ENCODE measurements at regions not wholly inside any gene's neighbourhood (a gene's known extent, or its start where the extent isn't known, plus 50 kb on each side); places are given as distances from the start of the nearest gene placed in this dataset.

- Histone ChIP-seq H3K9me2 (replicated peaks; ENCODE audit: low read depth, low read length) (no peaks in the 10 kb centered on the region), H3K36me3 (ENCODE audit: insufficient read depth, low read length) (no peaks in the 10 kb centered on the region), H3K79me2 (ENCODE audit: insufficient read depth, low read length) (no peaks in the 10 kb centered on the region), H3K9me3 (ENCODE audit: insufficient read depth, low read depth, low read length) (no peaks in the 10 kb centered on the region), H3K27me3 (ENCODE audit: insufficient read depth, low read length, poor library complexity, severe bottlenecking) (no peaks in the 10 kb centered on the region), H3K4me2 (ENCODE audit: low read depth, low read length, poor library complexity, severe bottlenecking) (no peak overlapping the region), H4K20me1 (ENCODE audit: insufficient read depth, low read length, poor library complexity, severe bottlenecking) (no peaks in the 10 kb centered on the region), H3K4me3 (ENCODE audit: low read length, poor library complexity, severe bottlenecking) (no peak overlapping the region), H2AFZ (ENCODE audit: low read length) (no peak overlapping the region), H3K4me1 (ENCODE audit: insufficient read depth, low read length, poor library complexity, severe bottlenecking) (no peaks in the 10 kb centered on the region), H3K9ac (ENCODE audit: low read depth, low read length, poor library complexity, severe bottlenecking) (no peak overlapping the region), H3F3A (ENCODE audit: low read depth) (no peaks in the 10 kb centered on the region)
- no peak for TF ChIP-seq CTCF (conservative IDR thresholded peaks at IDR 0.05; ENCODE audit: low read length)
- TF ChIP-seq EZH2phosphoT487 (IDR thresholded peaks at IDR 0.05; ENCODE audit: borderline replicate concordance): no peak
Measured at GRCh38 chr11:16547879-16548278, 190.6 kb upstream of the C11orf58 start.

- H3K9me3 ChIP-seq (ENCODE audit: insufficient read depth, low read depth, low read length): no peaks in the 10 kb centered on the region
- no peak for TF ChIP-seq EZH2phosphoT487 (IDR thresholded peaks at IDR 0.05; ENCODE audit: borderline replicate concordance)
- no peak for TF ChIP-seq CTCF (conservative IDR thresholded peaks at IDR 0.05; ENCODE audit: low read length)
- no peaks in the 10 kb centered on the region for H3K9me2 ChIP-seq (replicated peaks; ENCODE audit: low read depth, low read length)
- no peaks in the 10 kb centered on the region for H3K36me3 ChIP-seq (ENCODE audit: insufficient read depth, low read length)
- no peak overlapping the region for H3K4me3 ChIP-seq (ENCODE audit: low read length, poor library complexity, severe bottlenecking)
- H3K79me2 ChIP-seq (ENCODE audit: insufficient read depth, low read length): no peaks in the 10 kb centered on the region
- no peaks in the 10 kb centered on the region for H3K27me3 ChIP-seq (ENCODE audit: insufficient read depth, low read length, poor library complexity, severe bottlenecking)
- no peak overlapping the region for H3K4me2 ChIP-seq (ENCODE audit: low read depth, low read length, poor library complexity, severe bottlenecking)
- H2AFZ ChIP-seq (ENCODE audit: low read length): no peak overlapping the region
- H3K4me1 ChIP-seq (ENCODE audit: insufficient read depth, low read length, poor library complexity, severe bottlenecking): no peaks in the 10 kb centered on the region
- no peaks in the 10 kb centered on the region for H3F3A ChIP-seq (ENCODE audit: low read depth)
- H3K9ac ChIP-seq (ENCODE audit: low read depth, low read length, poor library complexity, severe bottlenecking): no peak overlapping the region
- no peaks in the 10 kb centered on the region for H4K20me1 ChIP-seq (ENCODE audit: insufficient read depth, low read length, poor library complexity, severe bottlenecking)
Measured at GRCh38 chr11:16543642-16544041, 187.3 kb upstream of the SOX6 start.

- no peak overlapping the region for H3K9ac ChIP-seq (ENCODE audit: low read depth, low read length, poor library complexity, severe bottlenecking)
- H3K79me2 ChIP-seq (ENCODE audit: insufficient read depth, low read length): no peaks in the 10 kb centered on the region
- no peaks in the 10 kb centered on the region for H3K27me3 ChIP-seq (ENCODE audit: insufficient read depth, low read length, poor library complexity, severe bottlenecking)
- no peaks in the 10 kb centered on the region for H3F3A ChIP-seq (ENCODE audit: low read depth)
- H3K36me3 ChIP-seq (ENCODE audit: insufficient read depth, low read length): no peaks in the 10 kb centered on the region
- no peaks in the 10 kb centered on the region for H3K4me1 ChIP-seq (ENCODE audit: insufficient read depth, low read length, poor library complexity, severe bottlenecking)
- H3K9me2 ChIP-seq (replicated peaks; ENCODE audit: low read depth, low read length): no peaks in the 10 kb centered on the region
- H3K4me3 ChIP-seq (ENCODE audit: low read length, poor library complexity, severe bottlenecking): no peak overlapping the region
- no peaks in the 10 kb centered on the region for H4K20me1 ChIP-seq (ENCODE audit: insufficient read depth, low read length, poor library complexity, severe bottlenecking)
- no peak overlapping the region for H3K4me2 ChIP-seq (ENCODE audit: low read depth, low read length, poor library complexity, severe bottlenecking)
- TF ChIP-seq EZH2phosphoT487 (IDR thresholded peaks at IDR 0.05; ENCODE audit: borderline replicate concordance): no peak
- TF ChIP-seq CTCF (conservative IDR thresholded peaks at IDR 0.05; ENCODE audit: low read length): no peak
- H2AFZ ChIP-seq (ENCODE audit: low read length): no peak overlapping the region
- H3K9me3 ChIP-seq (ENCODE audit: insufficient read depth, low read depth, low read length): no peaks in the 10 kb centered on the region
Measured at GRCh38 chr11:16542353-16542752, 186.0 kb upstream of the SOX6 start.

Measured in Loucy (cell line).